DOHH2 (cell line): ENCODE measurements at regions not wholly inside any gene's neighbourhood (a gene's known extent, or its start where the extent isn't known, plus 50 kb on each side); places are given as distances from the start of the nearest gene placed in this dataset.

Source experiments
- H3F3A ChIP-seq: fragments of 200-600 bp; sonication (generic), shearing (Covaris generic); 2 replicates; pipeline ENCODE4 v1.6.0; 2016; ENCODE audit warnings: antibody characterized with exemption, mild to moderate bottlenecking; ENCODE audit not compliant: control insufficient read depth, insufficient read depth
- H3K27ac ChIP-seq: fragments of 200-600 bp; sonication (generic); 2 replicates; pipeline ENCODE4 v1.5.1; 2014; ENCODE audit warnings: low read depth, mild to moderate bottlenecking, low read length, moderate library complexity
- H3K27me3 ChIP-seq: fragments of 200-600 bp; sonication (generic); 2 replicates; pipeline ENCODE4 v1.6.1; 2014; ENCODE audit warnings: mild to moderate bottlenecking, low read length, mixed read lengths; ENCODE audit not compliant: control insufficient read depth
- H3K36me3 ChIP-seq: fragments of 200-600 bp; sonication (generic); 2 replicates; pipeline ENCODE4 v1.6.1; 2014; ENCODE audit warnings: mild to moderate bottlenecking, low read length, moderate library complexity, mixed read lengths; ENCODE audit not compliant: control insufficient read depth
- H3K4me1 ChIP-seq: fragments of 200-600 bp; sonication (generic); 2 replicates; pipeline ENCODE4 v1.6.1; 2014; ENCODE audit warnings: mild to moderate bottlenecking, low read length, mixed read lengths; ENCODE audit not compliant: control insufficient read depth
- H3K4me2 ChIP-seq: fragments of 200-600 bp; sonication (generic); 2 replicates; pipeline ENCODE4 v1.6.0; 2014; ENCODE audit warnings: mild to moderate bottlenecking, low read length, moderate library complexity
- H3K4me3 ChIP-seq: fragments of 200-600 bp; sonication (generic); 2 replicates; pipeline ENCODE4 v1.5.1; 2014; ENCODE audit warnings: mild to moderate bottlenecking, low read length, mixed read lengths
- H3K79me2 ChIP-seq: fragments of 200-600 bp; sonication (generic); 2 replicates; pipeline ENCODE4 v1.6.1; 2014; ENCODE audit warnings: mild to moderate bottlenecking, low read length, mixed read lengths; ENCODE audit not compliant: control insufficient read depth
- H3K9me2 ChIP-seq: fragments of 200-600 bp; sonication (generic); replicated peaks from 2 replicates; pipeline ENCODE4 v1.6.1; 2014; ENCODE audit warnings: mild to moderate bottlenecking, low read length, mixed read lengths; ENCODE audit not compliant: control insufficient read depth
- H3K9me3 ChIP-seq: fragments of 200-600 bp; sonication (generic); 2 replicates; pipeline ENCODE4 v1.6.1; 2014; ENCODE audit warnings: antibody characterized with exemption, low read length, mixed read lengths; ENCODE audit not compliant: control insufficient read depth, insufficient read depth
- H4K20me1 ChIP-seq: fragments of 200-600 bp; sonication (generic); 2 replicates; pipeline ENCODE4 v1.6.0; 2014; ENCODE audit warnings: low read depth, mild to moderate bottlenecking, antibody characterized with exemption, low read length, moderate library complexity; ENCODE audit not compliant: control insufficient read depth, insufficient read depth
- EZH2phosphoT487 ChIP-seq: fragments of 200-600 bp; sonication (generic); IDR thresholded peaks from 2 replicates; pipeline ENCODE4 v1.6.1; 2017; ENCODE audit warnings: borderline replicate concordance, mild to moderate bottlenecking, antibody characterized with exemption, low read length, moderate library complexity, mixed read lengths
- TF ChIP-seq, protein P1 (sequence below): fragments of 200-600 bp; sonication (generic); IDR thresholded peaks from one replicate; pipeline ENCODE4 v1.5.1; 2014; ENCODE audit warnings: antibody characterized with exemption, mild to moderate bottlenecking, low read depth, low read length; ENCODE audit not compliant: poor library complexity, severe bottlenecking

- Histone ChIP-seq H3K4me1 (peaks cover 18% of the 10 kb centered on the region), H3K9me2 (no peaks in the 10 kb centered on the region), H3K9me3 (no peaks in the 10 kb centered on the region), H3F3A (no peaks in the 10 kb centered on the region), H3K27ac (no peak overlapping the region), H3K4me3 (no peak overlapping the region), H3K36me3 (no peaks in the 10 kb centered on the region), H3K79me2 (no peaks in the 10 kb centered on the region), H4K20me1 (no peaks in the 10 kb centered on the region), H3K27me3 (no peaks in the 10 kb centered on the region), H3K4me2 (no peak overlapping the region)
- no peak for TF ChIP-seq EZH2phosphoT487
- TF ChIP-seq, protein P1, sequence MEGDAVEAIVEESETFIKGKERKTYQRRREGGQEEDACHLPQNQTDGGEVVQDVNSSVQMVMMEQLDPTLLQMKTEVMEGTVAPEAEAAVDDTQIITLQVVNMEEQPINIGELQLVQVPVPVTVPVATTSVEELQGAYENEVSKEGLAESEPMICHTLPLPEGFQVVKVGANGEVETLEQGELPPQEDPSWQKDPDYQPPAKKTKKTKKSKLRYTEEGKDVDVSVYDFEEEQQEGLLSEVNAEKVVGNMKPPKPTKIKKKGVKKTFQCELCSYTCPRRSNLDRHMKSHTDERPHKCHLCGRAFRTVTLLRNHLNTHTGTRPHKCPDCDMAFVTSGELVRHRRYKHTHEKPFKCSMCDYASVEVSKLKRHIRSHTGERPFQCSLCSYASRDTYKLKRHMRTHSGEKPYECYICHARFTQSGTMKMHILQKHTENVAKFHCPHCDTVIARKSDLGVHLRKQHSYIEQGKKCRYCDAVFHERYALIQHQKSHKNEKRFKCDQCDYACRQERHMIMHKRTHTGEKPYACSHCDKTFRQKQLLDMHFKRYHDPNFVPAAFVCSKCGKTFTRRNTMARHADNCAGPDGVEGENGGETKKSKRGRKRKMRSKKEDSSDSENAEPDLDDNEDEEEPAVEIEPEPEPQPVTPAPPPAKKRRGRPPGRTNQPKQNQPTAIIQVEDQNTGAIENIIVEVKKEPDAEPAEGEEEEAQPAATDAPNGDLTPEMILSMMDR: no peak
Observed at GRCh38 chr12:107497231-107497630, 188.4 kb upstream of the PWP1 start.

- Histone ChIP-seq H3K27ac (no peak overlapping the region), H3K36me3 (no peaks in the 10 kb centered on the region), H3K27me3 (no peaks in the 10 kb centered on the region), H3K4me2 (no peak overlapping the region), H4K20me1 (no peaks in the 10 kb centered on the region), H3K9me2 (no peaks in the 10 kb centered on the region), H3K79me2 (no peaks in the 10 kb centered on the region), H3F3A (no peaks in the 10 kb centered on the region), H3K9me3 (no peaks in the 10 kb centered on the region), H3K4me1 (no peaks in the 10 kb centered on the region), H3K4me3 (no peak overlapping the region)
- no peak for TF ChIP-seq EZH2phosphoT487
- TF ChIP-seq, protein P1: no peak
Observed at GRCh38 chr12:107500307-107500706, 185.3 kb upstream of the PWP1 start.

DNA sequence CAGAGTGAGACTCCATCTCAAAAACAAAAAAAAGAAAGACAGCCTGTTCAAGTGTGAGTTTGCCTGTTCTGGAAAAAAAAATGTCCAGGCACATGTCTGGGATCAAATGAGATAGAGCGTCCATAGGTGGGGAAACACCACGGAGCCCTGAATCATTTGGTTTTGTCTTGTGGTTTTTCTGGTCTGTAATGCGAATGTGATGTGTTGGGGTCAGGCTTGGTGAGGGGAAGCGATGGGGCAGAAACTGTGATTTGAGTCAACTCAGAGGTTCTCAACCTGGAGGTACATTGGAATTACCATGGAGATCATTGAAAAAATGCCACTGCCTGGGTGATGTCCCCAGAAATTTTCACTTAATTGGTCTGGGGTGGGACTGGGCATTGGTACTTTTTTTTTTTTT is 183.9 kb upstream of the PWP1 start:
- Histone ChIP-seq H3K36me3 (no peaks in the 10 kb centered on the region), H3K79me2 (no peaks in the 10 kb centered on the region), H3K4me3 (no peak overlapping the region), H3K4me1 (no peaks in the 10 kb centered on the region), H3K9me3 (no peaks in the 10 kb centered on the region), H4K20me1 (no peaks in the 10 kb centered on the region), H3F3A (no peaks in the 10 kb centered on the region), H3K27me3 (no peaks in the 10 kb centered on the region), H3K9me2 (no peaks in the 10 kb centered on the region), H3K4me2 (no peak overlapping the region), H3K27ac (no peak overlapping the region)
- no peak for TF ChIP-seq EZH2phosphoT487
- TF ChIP-seq, protein P1: no peak
